ENCODE measurements at regions not wholly inside any gene's neighbourhood (a gene's known extent, or its start where the extent isn't known, plus 50 kb on each side); places are given as distances from the start of the nearest gene placed in this dataset.

- no peak overlapping the region for H3K4me2 ChIP-seq (ENCODE audit: low read length)
- TF ChIP-seq REST (IDR thresholded peaks at IDR 0.05; ENCODE audit: borderline replicate concordance) (no peak), MXI1 (conservative IDR thresholded peaks at IDR 0.05; ENCODE audit: poor library complexity, severe bottlenecking) (no peak), EP300 (conservative IDR thresholded peaks at IDR 0.05; ENCODE audit: poor library complexity, severe bottlenecking) (no peak), EZH2 (IDR thresholded peaks at IDR 0.05; ENCODE audit: borderline replicate concordance, insufficient read depth, low read length, poor library complexity, severe bottlenecking) (no peak), POLR2AphosphoS5 (IDR thresholded peaks at IDR 0.05) (no peak), RAD21 (conservative IDR thresholded peaks at IDR 0.05) (no peak), SMC3 (conservative IDR thresholded peaks at IDR 0.05; ENCODE audit: poor library complexity) (no peak), CTCF (IDR thresholded peaks at IDR 0.05; ENCODE audit: poor library complexity, severe bottlenecking) (no peak), TAF1 (IDR thresholded peaks at IDR 0.05; ENCODE audit: low read depth) (no peak)
- no peak overlapping the region for H2AFZ ChIP-seq (ENCODE audit: low read depth, low read length)
Observed at GRCh38 chr5:91875196-91875779, 492.2 kb upstream of the ARRDC3 start.

GRCh38 chr5:91867799-91868198, 484.7 kb upstream of the ARRDC3 start:
- Histone ChIP-seq H3K79me2 (replicated peaks; ENCODE audit: insufficient read depth, low read length) (no peaks in the 10 kb centered on the region), H3K27me3 (ENCODE audit: insufficient read depth, low read depth, low read length) (no peaks in the 10 kb centered on the region), H3K36me3 (ENCODE audit: insufficient read depth, low read length) (no peaks in the 10 kb centered on the region), H3K9ac (ENCODE audit: low read length) (no peak overlapping the region), H2AFZ (ENCODE audit: low read depth, low read length) (no peak overlapping the region), H3K4me2 (ENCODE audit: low read length) (no peak overlapping the region), H4K20me1 (ENCODE audit: insufficient read depth) (no peaks in the 10 kb centered on the region), H3K9me2 (ENCODE audit: insufficient read depth, low read length) (no peaks in the 10 kb centered on the region), H3K9me3 (ENCODE audit: low read length) (no peaks in the 10 kb centered on the region), H3K4me3 (ENCODE audit: low read length) (no peak overlapping the region), H3K27ac (ENCODE audit: low read length) (no peak overlapping the region), H3F3A (ENCODE audit: insufficient read depth, low read length, poor library complexity, severe bottlenecking) (peaks cover 3% of the 10 kb centered on the region)
- TF ChIP-seq RAD21 (conservative IDR thresholded peaks at IDR 0.05) (no peak), SMC3 (conservative IDR thresholded peaks at IDR 0.05; ENCODE audit: poor library complexity) (no peak), TAF1 (IDR thresholded peaks at IDR 0.05; ENCODE audit: low read depth) (no peak)

More at GRCh38 chr5:91875196-91875779, 492.2 kb upstream of the ARRDC3 start:
- H4K20me1 ChIP-seq (ENCODE audit: insufficient read depth), result no peaks in the 10 kb centered on the region
- H3K27ac ChIP-seq (ENCODE audit: low read length), result no peak overlapping the region
- H3K79me2 ChIP-seq (replicated peaks; ENCODE audit: insufficient read depth, low read length), result no peaks in the 10 kb centered on the region
- no peak overlapping the region for H3K9ac ChIP-seq (ENCODE audit: low read length)
- H3F3A ChIP-seq (ENCODE audit: insufficient read depth, low read length, poor library complexity, severe bottlenecking), result no peaks in the 10 kb centered on the region
- no peaks in the 10 kb centered on the region for H3K36me3 ChIP-seq (ENCODE audit: insufficient read depth, low read length)
- H3K27me3 ChIP-seq (ENCODE audit: insufficient read depth, low read depth, low read length), result no peaks in the 10 kb centered on the region
- H3K9me2 ChIP-seq (ENCODE audit: insufficient read depth, low read length), result no peaks in the 10 kb centered on the region
- no peak overlapping the region for H3K4me3 ChIP-seq (ENCODE audit: low read length)
- H3K9me3 ChIP-seq (ENCODE audit: low read length), result no peaks in the 10 kb centered on the region
